NCI-H446 treated with DMSO at 0.1 percent for 48 hours (cell line): ENCODE measurements at regions not wholly inside any gene's neighbourhood (a gene's known extent, or its start where the extent isn't known, plus 50 kb on each side); places are given as distances from the start of the nearest gene placed in this dataset.
"Not testable (repeated sequence)": the region's sequence is repeated elsewhere in the genome, so short reads cannot be mapped to it uniquely, and the experiment has no call there.

Experiments used
- DNase-seq: peaks from one replicate; lab custom pipeline; 2025; lab: John Stamatoyannopoulos, UW

DNA sequence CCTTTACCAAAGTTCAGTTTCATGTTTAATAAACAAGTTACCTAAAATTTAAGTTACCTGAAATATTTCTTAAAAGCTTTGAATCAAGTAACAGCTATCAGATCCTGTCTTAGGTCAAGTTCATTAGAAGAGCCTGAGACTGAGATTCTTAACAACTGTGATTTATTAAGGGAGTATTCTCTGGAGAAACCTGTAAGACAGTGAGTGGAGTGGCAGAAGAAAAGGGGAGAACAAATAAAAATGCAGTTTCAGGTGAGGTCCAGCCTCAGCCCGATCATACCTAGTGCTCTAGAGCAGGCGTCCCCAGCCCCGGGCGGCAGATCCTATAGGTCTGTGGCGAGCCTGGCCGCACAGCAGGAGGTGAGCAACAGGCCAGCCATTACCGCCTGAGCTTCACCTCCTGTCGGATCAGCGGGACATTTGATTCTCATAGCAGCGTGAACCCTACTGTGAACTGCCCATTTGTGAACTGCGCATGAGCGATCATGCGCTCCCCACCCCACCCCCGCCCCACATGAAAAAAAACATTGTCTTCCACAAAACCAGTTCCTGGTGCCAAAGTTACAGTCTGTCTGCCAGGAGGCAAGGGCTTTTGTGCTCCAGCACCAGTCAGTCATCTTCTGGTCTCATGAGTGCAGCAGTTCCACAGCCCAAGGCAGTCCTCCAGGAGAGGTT is 59.2 kb upstream of the ADGRB3 start:
- DNase-seq = peak; percentile 92

DNA sequence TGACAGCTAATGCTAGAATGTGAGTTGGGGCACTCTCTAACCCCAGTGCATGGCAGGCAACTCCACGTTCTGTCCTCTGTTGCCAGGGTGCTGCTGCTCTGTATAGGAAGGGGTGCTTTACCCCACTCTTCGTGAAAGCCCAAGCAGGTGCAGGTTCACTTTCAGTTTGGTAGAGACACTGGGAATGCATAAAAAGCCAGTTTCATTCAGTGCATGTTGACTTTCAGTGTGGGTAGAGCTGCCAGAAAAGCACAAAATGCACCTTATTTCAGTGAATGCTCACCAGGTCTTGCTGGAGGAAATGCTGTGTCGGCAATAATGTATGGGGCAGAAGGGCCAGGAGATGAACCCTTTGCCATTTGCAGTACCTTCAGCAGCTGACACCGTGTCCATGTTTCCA is 62.1 kb upstream of the ADGRB3 start:
- no peak for DNase-seq

DNA sequence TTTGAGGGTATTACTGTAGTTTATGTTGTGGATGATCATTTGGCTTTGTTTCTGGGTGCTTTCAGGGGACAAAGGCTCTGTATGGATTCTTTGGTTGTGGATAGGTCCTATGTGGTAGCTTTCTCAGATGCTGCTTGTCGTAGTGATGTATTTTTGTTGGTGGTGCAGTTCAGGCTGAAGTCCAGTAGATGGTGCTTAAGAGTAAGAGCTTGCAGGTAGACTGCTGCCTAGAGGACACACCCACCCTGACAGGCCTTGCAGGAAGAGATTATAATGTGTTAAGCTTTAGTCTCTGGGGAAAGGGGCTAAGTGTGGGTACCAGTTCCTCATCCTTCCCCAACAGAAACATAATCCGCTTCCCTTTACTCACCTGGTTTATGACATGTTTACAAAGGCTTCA is 62.6 kb upstream of the ADGRB3 start:
- DNase-seq = no peak

DNA sequence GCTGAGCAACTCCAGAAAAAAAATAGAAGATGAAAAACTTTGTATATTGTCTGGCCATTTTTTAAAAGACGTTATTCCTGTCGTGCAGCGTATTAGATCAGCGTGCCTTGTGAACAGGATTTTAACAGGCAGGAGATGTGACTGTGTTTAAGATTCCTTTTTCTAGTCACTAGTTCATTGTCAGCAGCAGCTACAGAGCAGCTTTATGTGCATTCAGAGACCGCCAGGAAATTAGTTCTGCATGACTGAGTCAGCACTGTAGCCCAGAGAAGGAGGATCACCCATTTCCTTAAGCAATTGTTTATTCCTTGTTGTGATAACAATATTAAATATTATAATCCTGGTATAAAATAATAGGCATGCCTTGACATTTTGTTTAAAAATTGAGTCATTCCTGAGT is 75.4 kb upstream of the ADGRB3 start:
- peak; percentile 87 for DNase-seq

- DNase-seq = peak; percentile 88
Observed at GRCh38 chr6:68559070-68559469, 76.0 kb upstream of the ADGRB3 start.

GRCh38 chr6:68546620-68547019 is 88.5 kb upstream of the ADGRB3 start:
- DNase-seq = no peak

- DNase-seq = no peak
Observed at GRCh38 chr6:68544450-68544849, 90.6 kb upstream of the ADGRB3 start.

DNA sequence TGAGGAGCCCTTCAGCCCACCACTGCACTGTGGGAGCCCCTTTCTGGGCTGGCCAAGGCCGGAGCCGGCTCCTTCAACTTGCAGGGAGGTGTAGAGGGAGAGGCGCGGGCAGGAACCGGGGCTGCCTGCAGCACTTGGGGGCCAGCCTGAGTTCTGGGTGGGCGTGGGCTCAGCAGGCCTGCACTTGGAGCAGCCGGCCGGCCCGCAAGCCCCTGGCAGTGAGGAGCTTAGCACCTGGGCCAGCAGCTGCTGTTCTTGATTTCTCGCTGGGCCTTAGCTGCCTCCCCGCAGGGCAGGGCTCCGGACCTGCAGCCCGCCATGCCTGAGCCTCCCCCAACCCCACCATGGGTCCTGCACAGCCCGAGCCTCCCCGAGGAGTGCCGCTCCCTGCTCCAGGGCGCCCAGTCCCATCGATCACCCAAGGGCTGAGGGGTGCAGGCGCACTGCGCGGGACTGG is 101.7 kb upstream of the ADGRB3 start:
- no peak for DNase-seq

GRCh38 chr6:68527691-68528090 is 107.4 kb upstream of the ADGRB3 start:
- no peak for DNase-seq

DNA sequence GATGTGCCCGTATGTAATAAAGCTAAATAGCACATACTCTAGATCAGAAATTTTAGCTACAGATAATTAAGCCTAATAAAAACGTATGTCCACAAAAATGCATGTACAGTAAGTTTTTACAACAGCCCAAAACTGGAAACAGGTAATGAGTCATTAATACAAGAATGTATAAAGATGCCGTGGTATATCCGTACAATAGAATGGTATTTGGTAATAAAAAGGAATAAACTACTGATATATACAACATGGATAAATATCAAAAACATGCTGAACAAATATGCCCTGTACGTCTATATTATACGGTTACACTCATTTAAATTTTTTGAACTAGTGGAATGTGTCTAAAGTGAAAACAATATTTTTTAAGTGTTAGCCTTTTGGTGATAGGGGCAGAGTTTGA is 128.2 kb upstream of the ADGRB3 start:
- DNase-seq = no peak

DNA sequence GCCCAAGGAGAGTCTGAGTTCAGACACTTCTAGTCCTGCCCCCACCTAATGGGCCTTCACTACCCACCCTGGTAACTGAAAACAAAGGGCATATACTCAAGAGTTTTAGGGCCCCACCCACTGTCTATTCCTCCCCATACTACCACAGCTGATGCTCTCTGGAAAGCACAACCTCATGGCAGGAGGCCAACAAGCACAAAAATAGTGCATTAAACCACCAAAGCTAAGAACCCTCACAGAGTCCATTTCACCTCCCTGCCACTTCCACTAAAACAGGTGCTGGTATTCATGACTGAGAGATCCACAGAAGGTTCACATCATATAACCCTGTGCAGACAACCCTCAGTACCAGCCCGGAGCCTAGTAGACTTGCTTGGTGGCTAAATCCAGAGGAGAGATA is 132.1 kb upstream of the ADGRB3 start:
- DNase-seq = no peak

- no peak for DNase-seq
Observed at GRCh38 chr6:68497927-68498326, 137.2 kb upstream of the ADGRB3 start.

DNA sequence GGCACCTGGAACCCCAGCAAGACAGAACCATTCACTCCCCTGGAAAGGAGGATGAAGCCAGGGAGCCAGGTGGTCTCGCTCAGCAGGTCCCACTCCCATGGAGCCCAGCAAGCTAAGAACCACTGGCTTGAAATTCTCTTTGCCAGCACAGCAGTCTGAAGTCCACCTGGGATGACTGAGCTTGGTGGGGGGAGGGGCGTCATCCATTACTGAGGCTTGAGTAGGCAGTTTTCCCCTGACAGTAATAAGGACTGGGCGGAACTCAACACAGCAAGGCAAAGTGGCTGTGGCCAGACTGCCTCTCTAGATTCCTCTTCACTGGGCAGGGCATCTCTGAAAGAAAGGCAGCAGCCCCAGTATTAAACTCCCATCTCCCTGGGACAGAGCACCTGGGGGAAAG is 140.2 kb upstream of the ADGRB3 start:
- DNase-seq = not testable (repeated sequence)

DNA sequence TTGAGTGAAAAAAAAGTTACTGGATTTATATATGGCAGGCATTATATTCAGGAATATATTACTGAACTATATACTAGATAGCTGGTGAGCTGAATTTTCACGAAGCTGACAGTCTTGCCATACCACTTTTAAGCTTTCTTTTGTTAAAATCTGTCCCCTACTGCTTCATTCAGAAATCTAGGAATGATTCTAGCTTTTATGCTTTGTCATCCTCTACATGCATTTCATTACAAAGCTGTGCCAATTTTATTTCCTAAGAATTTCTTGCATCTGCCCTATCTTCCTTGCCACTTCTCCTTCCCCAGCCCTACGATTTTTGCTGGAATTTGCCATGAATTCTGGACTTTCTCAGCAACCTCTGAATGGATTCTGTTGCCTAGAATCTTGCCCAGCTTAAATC is 158.5 kb upstream of the ADGRB3 start:
- DNase-seq = no peak

DNA sequence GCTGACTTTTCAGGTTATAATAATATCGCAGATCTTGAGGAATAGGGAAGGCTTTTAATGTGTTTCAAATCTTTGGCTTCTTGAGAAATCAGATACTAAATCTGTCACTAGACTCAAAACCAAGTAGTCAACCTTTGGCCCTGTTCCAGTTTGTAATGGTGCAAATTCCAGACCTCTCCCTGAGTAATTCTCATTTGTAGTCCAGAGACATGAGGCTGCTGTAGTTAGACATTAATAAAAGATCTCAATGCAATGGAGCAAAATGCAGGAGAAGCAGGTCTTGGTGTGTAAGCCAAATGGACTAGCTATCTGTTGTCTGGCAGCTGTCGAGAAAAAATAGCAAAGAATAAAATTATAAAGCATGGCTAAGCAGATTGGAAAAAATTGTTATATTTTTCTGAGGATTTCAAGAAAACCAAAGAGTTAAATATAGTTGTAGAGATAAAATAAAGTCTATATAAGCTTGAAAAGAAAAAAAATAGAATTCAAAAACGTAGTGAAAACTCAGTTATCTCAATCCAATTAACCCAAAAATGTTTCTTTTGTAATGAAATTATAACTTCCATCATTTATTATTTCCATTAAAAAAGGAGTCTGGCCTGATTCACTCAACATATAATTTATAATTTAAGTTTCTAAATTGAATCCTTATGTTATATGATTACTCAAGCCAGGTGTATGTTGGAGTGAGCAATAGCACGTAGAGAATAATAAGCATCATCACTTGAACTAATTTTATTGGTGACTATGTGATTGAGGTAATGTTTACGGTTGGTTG is 161.5 kb upstream of the ADGRB3 start:
- DNase-seq = peak; percentile 65

DNA sequence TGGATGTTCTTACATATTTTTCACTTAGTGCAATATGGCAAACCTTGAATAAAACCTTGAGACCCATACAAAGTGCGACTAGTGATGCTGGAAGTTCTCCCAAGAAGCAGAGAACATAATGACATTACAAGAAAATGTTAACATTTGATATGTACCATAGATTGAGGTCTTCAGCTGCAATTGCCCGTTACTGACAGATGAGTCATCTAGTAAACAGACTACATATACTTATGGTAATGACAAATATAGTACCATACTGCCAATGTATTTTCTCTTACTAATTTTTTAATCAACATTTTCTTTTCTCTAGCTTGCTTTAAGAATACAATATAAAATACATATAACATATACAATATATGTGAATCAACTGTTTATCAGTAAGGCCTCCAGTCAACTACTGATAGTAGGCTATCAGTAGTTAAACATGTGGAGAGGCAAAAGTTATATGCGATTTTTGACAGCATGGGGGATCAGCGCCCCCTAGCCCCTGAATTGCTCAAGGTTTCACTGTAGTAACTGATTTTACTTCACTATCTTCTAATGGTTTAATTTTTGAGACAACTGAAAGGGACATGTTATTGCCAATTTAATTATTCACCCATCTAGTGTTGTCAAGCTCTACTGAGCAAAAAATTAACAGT is 166.7 kb upstream of the ADGRB3 start:
- DNase-seq = no peak

GRCh38 chr6:68458447-68458846 is 176.6 kb upstream of the ADGRB3 start:
- no peak for DNase-seq

DNA sequence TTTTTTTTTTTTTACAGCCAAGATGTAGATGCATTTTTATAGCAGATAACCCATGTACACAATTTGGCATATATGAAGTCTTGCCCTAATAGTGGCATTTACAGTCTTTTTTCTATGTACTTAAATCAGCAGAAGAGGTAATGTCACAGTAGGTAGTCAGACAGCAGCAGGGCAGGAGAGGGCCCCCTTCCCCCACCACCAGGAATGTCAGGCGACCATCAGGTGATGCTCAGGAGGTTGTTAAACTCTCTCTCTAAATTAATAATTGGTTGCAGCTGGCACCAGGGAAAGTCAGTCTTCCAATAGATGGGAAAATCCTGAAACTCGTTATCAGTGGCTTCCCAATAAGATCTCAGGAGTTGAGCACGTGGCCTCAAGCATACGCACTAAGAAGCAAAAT is 188.0 kb upstream of the ADGRB3 start:
- no peak for DNase-seq

DNA sequence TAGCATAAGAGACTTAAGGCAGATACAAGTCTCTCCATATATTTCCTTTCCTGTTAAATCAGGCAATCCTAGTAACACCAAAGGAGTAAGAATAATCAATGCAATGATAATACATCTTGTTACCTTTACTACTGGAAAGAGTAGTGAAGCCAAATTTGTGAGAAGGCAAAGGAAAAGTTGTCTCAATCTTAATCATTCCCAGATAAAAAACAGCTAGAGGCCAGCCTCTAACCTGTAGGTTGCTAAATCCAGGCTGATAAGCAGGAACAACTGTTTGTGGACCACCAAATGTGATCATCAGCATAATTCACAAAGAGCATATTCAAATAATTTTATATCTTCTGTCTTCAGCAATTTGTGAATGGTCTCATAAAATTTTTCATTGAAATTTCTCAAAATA is 189.2 kb upstream of the ADGRB3 start:
- no peak for DNase-seq

- DNase-seq = no peak
Observed at GRCh38 chr6:68443704-68444103, 191.4 kb upstream of the ADGRB3 start.

GRCh38 chr6:68427630-68428029 is 207.5 kb upstream of the ADGRB3 start:
- DNase-seq = no peak

DNA sequence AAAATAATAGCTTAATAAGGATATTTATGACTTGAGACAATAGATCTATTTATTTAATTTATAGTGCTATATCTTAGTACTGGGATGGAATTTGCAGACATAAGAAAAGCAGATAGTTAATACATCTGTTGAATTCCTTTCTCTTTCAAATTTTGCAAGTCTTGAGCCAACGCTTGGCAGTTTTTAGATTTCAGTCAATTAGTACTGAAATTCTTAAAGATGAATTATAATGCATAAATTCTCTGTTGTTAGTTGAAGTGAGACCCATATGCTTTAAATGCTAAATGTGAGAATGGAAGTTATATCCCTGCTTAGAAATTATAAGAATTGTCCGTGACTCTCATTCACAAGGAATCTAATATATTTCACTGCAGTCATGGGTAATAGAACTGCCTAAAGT is 225.1 kb upstream of the ADGRB3 start:
- DNase-seq = no peak

DNA sequence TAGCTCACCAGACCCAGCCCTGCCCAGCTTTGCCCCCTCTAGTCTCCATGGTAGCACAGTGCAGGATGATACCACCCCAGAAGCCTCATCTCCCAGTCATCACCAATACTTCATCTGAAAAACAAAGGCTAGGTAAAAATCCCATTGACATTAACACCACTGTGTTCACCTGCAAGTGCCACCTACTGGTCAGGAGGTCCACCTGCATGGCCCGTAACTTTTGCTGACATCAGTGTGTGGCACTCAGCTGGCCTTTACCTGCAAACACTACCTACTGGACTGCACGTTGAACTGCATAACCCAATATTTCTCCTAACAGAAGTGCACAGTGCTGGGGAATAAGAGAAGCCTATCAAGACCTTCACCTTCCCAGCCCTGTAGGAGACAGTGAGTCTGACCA is 234.7 kb upstream of the ADGRB3 start:
- no peak for DNase-seq
